Upper lobe of left lung (tissue), 4 donors: ENCODE measurements at regions not wholly inside any gene's neighbourhood (a gene's known extent, or its start where the extent isn't known, plus 50 kb on each side); places are given as distances from the start of the nearest gene placed in this dataset.

Experiments used
- CTCF ChIP-seq, 6 experiments: fragments of 450-650 bp in 4 of 6; fragments of 200-600 bp in 2 of 6; sonication (generic) in 2 of 6; IDR thresholded peaks; one replicate each; pipeline ENCODE4 v1.5.1; 2016 to 2019; ENCODE audit warnings: antibody characterized with exemption in 6 of 6
- EP300 ChIP-seq, 4 donors: sonication (generic); formaldehyde crosslinking; IDR thresholded peaks; one replicate each; pipeline ENCODE4 v1.5.1; 2017; ENCODE audit warnings: antibody characterized with exemption in 4 of 4, control low read depth in 2 of 4
- POLR2A ChIP-seq, 4 donors: fragments of 450-650 bp; IDR thresholded peaks; one replicate each; pipeline ENCODE4 v1.5.1; 2016 to 2017; ENCODE audit warnings: antibody characterized with exemption in 4 of 4, mild to moderate bottlenecking in 2 of 4
- POLR2AphosphoS5 ChIP-seq, 2 donors: sonication (generic); formaldehyde crosslinking; IDR thresholded peaks; one replicate each; pipeline ENCODE4 v1.5.1; 2017; ENCODE audit warnings: antibody characterized with exemption in 2 of 2

- no peak for TF ChIP-seq CTCF (IDR thresholded peaks at IDR 0.05)
- TF ChIP-seq POLR2A (IDR thresholded peaks at IDR 0.05): no peak
- TF ChIP-seq POLR2AphosphoS5 (IDR thresholded peaks at IDR 0.05): no peak
- no peak for TF ChIP-seq EP300 (IDR thresholded peaks at IDR 0.05)
Measured at GRCh38 chr6:118400098-118400497, 148.0 kb upstream of the PLN start.
